Transverse colon (tissue), 4 donors: ENCODE measurements at regions not wholly inside any gene's neighbourhood (a gene's known extent, or its start where the extent isn't known, plus 50 kb on each side); places are given as distances from the start of the nearest gene placed in this dataset.

Source experiments
- EP300 ChIP-seq: sonication (generic); formaldehyde crosslinking; IDR thresholded peaks from one replicate; pipeline ENCODE4 v1.6.1; 2017; ENCODE audit warnings: antibody characterized with exemption, low read depth
- POLR2A ChIP-seq: fragments of 450-650 bp; IDR thresholded peaks from one replicate; pipeline ENCODE4 v1.6.1; 2016; ENCODE audit warnings: antibody characterized with exemption, mild to moderate bottlenecking, moderate library complexity
- POLR2AphosphoS5 ChIP-seq, 3 donors: sonication (generic); formaldehyde crosslinking; IDR thresholded peaks; one replicate each; pipeline ENCODE4 v1.6.1; 2016; ENCODE audit warnings: antibody characterized with exemption in 3 of 3
- TF ChIP-seq, protein P1 (sequence below), 5 experiments: fragments of 200-600 bp in 3 of 5; fragments of 450-650 bp in 2 of 5; sonication (generic) in 3 of 5; IDR thresholded peaks; 1 replicate in 2 of 5; 2 replicates in 3 of 5; pipeline ENCODE4 v1.5.1; 2016 to 2017; ENCODE audit warnings: antibody characterized with exemption in 5 of 5, inconsistent platforms in 3 of 5, mild to moderate bottlenecking in 2 of 5, moderate library complexity in 1 of 5

DNA sequence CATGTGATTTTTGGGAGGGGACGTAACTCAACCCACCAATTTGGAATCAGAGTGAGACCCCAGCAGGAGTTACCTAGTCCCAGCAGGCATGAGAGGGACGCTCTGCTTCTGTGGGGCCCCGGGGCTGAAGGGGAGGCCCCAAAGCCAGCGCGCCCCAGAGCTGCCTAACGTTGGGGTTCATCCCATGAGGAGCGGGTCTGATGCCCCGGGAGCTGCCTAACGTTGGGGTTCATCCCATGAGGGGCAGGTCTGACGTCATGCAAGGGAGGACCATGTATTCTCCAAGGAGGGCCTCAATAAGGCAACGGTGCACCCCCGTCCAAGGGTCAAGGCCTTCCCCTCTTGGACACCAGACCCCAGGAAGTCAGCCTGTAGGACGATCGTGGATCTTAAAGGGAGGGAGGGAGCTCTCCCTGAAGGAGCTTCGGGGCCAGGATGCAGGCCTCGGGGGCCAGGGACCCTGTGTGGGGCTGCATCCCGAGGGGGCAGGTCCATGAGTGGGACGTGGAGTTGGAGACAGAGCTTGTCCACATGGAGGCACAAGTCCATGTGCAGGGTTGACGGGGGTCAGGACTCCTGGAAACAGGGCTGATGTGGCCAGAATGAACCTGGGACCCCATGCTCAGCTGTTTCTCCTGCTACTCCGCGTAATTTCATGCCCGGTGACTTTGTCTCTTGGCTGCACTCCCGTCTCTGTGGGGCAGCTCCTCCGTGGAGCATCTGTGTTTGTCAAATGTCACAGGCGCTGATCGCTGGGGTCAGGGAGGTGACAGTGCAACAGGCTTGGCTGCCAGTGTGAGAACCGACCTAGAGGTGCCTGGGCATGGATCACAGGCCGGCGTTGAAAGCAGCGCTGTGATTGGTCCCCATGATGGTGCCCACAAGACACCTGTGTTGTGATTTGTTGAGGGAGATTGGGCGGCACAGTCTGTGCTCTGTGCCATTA is 1029.1 kb downstream of the BRD1 start:
- TF ChIP-seq POLR2AphosphoS5 (IDR thresholded peaks at IDR 0.05), result no peak
- TF ChIP-seq, protein P1, sequence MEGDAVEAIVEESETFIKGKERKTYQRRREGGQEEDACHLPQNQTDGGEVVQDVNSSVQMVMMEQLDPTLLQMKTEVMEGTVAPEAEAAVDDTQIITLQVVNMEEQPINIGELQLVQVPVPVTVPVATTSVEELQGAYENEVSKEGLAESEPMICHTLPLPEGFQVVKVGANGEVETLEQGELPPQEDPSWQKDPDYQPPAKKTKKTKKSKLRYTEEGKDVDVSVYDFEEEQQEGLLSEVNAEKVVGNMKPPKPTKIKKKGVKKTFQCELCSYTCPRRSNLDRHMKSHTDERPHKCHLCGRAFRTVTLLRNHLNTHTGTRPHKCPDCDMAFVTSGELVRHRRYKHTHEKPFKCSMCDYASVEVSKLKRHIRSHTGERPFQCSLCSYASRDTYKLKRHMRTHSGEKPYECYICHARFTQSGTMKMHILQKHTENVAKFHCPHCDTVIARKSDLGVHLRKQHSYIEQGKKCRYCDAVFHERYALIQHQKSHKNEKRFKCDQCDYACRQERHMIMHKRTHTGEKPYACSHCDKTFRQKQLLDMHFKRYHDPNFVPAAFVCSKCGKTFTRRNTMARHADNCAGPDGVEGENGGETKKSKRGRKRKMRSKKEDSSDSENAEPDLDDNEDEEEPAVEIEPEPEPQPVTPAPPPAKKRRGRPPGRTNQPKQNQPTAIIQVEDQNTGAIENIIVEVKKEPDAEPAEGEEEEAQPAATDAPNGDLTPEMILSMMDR (IDR thresholded peaks at IDR 0.05), result no peak
- no peak for TF ChIP-seq POLR2A
- no peak for TF ChIP-seq EP300
